ENCODE measurements at regions not wholly inside any gene's neighbourhood (a gene's known extent, or its start where the extent isn't known, plus 50 kb on each side); places are given as distances from the start of the nearest gene placed in this dataset.

DNA sequence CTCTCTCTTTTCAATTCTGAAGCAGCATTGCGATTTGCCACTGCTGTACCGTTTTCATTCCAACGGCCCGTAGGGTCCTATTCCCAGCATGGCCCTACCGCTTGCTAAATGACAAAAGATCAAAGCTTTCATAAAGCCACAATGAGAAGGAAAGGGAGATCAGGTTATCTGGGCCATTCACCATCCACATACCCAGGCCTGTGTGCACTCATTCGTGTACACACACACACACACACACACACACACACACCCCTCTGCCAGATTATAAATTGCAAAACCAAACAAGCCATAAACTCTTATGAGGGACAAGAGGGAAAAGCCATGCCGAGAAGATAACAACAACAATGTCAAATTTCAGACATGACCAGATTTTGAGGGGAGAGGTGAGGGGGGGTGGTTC lies 282.3 kb downstream of the BCL11A start:
- Histone ChIP-seq H3K27ac (ENCODE audit: low read length) (no peak overlapping the region), H4K20me1 (ENCODE audit: insufficient read depth, low read length) (no peaks in the 10 kb centered on the region), H3K4me1 (ENCODE audit: low read length) (no peaks in the 10 kb centered on the region), H3K79me2 (ENCODE audit: low read length) (no peaks in the 10 kb centered on the region), H3K9ac (ENCODE audit: low read length) (no peak overlapping the region), H3K36me3 (replicated peaks; ENCODE audit: insufficient read depth, low read length) (no peaks in the 10 kb centered on the region), H3K27me3 (replicated peaks; ENCODE audit: insufficient read depth, low read length) (no peaks in the 10 kb centered on the region), H3K9me3 (replicated peaks; ENCODE audit: insufficient read depth, low read length) (no peaks in the 10 kb centered on the region), H3K9me2 (replicated peaks; ENCODE audit: insufficient read depth, low read length) (no peaks in the 10 kb centered on the region), H2AFZ (ENCODE audit: low read length) (no peak overlapping the region), H3K4me2 (ENCODE audit: low read depth, low read length) (no peak overlapping the region), H3F3A (ENCODE audit: insufficient read depth, low read length) (no peaks in the 10 kb centered on the region), H3K4me3 (ENCODE audit: low read length) (no peak overlapping the region)
- TF ChIP-seq, protein P1, sequence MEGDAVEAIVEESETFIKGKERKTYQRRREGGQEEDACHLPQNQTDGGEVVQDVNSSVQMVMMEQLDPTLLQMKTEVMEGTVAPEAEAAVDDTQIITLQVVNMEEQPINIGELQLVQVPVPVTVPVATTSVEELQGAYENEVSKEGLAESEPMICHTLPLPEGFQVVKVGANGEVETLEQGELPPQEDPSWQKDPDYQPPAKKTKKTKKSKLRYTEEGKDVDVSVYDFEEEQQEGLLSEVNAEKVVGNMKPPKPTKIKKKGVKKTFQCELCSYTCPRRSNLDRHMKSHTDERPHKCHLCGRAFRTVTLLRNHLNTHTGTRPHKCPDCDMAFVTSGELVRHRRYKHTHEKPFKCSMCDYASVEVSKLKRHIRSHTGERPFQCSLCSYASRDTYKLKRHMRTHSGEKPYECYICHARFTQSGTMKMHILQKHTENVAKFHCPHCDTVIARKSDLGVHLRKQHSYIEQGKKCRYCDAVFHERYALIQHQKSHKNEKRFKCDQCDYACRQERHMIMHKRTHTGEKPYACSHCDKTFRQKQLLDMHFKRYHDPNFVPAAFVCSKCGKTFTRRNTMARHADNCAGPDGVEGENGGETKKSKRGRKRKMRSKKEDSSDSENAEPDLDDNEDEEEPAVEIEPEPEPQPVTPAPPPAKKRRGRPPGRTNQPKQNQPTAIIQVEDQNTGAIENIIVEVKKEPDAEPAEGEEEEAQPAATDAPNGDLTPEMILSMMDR (IDR thresholded peaks at IDR 0.05; ENCODE audit: low read length), result no peak
- no peak for TF ChIP-seq EZH2phosphoT487 (IDR thresholded peaks at IDR 0.05; ENCODE audit: low read length)
- TF ChIP-seq EZH2 (optimal IDR thresholded peaks at IDR 0.05; ENCODE audit: low read depth, low read length), result no peak
- no peak for DNase-seq

DNA sequence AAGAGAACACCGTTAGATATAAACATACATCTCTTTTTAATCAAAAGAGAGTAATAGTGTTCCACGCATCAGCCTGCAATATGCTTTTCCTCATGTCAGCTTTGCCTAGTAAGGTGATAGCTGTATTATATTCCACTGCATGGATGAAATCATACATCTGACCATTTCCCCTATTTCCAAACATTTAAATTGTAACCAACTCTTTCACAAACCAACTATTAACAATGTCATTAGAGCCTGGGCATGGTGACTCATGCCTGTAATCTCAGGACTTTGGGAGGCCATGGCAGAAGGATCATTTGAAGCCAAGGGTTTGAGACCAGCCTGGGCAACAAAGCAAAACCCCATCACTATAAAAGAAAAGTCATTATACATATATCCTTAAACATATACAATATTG lies 284.8 kb downstream of the BCL11A start:
- TF ChIP-seq EZH2 (optimal IDR thresholded peaks at IDR 0.05; ENCODE audit: low read depth, low read length), result no peak
- TF ChIP-seq, protein P1 (IDR thresholded peaks at IDR 0.05; ENCODE audit: low read length), result no peak
- no peak for TF ChIP-seq EZH2phosphoT487 (IDR thresholded peaks at IDR 0.05; ENCODE audit: low read length)
- DNase-seq, result no peak
- Histone ChIP-seq H2AFZ (ENCODE audit: low read length) (no peak overlapping the region), H3K79me2 (ENCODE audit: low read length) (no peaks in the 10 kb centered on the region), H3K4me1 (ENCODE audit: low read length) (no peaks in the 10 kb centered on the region), H3K36me3 (replicated peaks; ENCODE audit: insufficient read depth, low read length) (no peaks in the 10 kb centered on the region), H3K27ac (ENCODE audit: low read length) (no peak overlapping the region), H3K9ac (ENCODE audit: low read length) (no peak overlapping the region), H3F3A (ENCODE audit: insufficient read depth, low read length) (no peaks in the 10 kb centered on the region), H3K9me2 (replicated peaks; ENCODE audit: insufficient read depth, low read length) (no peaks in the 10 kb centered on the region), H3K27me3 (replicated peaks; ENCODE audit: insufficient read depth, low read length) (no peaks in the 10 kb centered on the region), H3K9me3 (replicated peaks; ENCODE audit: insufficient read depth, low read length) (no peaks in the 10 kb centered on the region), H4K20me1 (ENCODE audit: insufficient read depth, low read length) (no peaks in the 10 kb centered on the region), H3K4me2 (ENCODE audit: low read depth, low read length) (no peak overlapping the region), H3K4me3 (ENCODE audit: low read length) (no peak overlapping the region)

DNA sequence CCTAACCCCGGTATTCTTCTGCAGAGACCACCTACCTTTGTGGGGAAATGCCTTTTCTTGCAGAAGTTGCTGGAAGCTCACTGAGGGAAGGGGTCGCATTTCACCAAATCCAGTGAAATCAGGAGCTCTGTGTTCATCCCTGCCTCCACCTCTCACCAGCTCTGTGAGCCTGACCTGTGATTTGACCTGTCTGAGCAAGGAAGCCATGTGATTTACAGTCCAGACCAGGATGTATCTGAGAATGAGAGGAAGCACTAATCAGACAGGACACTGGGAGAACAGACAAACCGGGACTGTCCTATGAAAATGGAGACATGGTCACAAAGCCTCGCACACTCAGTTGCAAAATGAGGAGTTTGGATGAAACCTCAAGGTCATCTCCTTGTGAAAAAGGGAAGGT lies 285.4 kb downstream of the BCL11A start:
- Histone ChIP-seq H3K4me3 (ENCODE audit: low read length) (no peak overlapping the region), H3K4me1 (ENCODE audit: low read length) (no peaks in the 10 kb centered on the region), H3K27ac (ENCODE audit: low read length) (no peak overlapping the region), H2AFZ (ENCODE audit: low read length) (no peak overlapping the region), H3K27me3 (replicated peaks; ENCODE audit: insufficient read depth, low read length) (no peaks in the 10 kb centered on the region), H4K20me1 (ENCODE audit: insufficient read depth, low read length) (no peaks in the 10 kb centered on the region), H3K36me3 (replicated peaks; ENCODE audit: insufficient read depth, low read length) (no peaks in the 10 kb centered on the region), H3K4me2 (ENCODE audit: low read depth, low read length) (no peak overlapping the region), H3K9me2 (replicated peaks; ENCODE audit: insufficient read depth, low read length) (no peaks in the 10 kb centered on the region), H3F3A (ENCODE audit: insufficient read depth, low read length) (no peaks in the 10 kb centered on the region), H3K79me2 (ENCODE audit: low read length) (no peaks in the 10 kb centered on the region), H3K9ac (ENCODE audit: low read length) (no peak overlapping the region), H3K9me3 (replicated peaks; ENCODE audit: insufficient read depth, low read length) (no peaks in the 10 kb centered on the region)
- TF ChIP-seq, protein P1 (IDR thresholded peaks at IDR 0.05; ENCODE audit: low read length), result no peak
- TF ChIP-seq EZH2phosphoT487 (IDR thresholded peaks at IDR 0.05; ENCODE audit: low read length), result no peak
- no peak for TF ChIP-seq EZH2 (optimal IDR thresholded peaks at IDR 0.05; ENCODE audit: low read depth, low read length)
- DNase-seq, result no peak

Measured in MM.1S (cell line).